Transverse colon (tissue), 4 donors: ENCODE measurements at regions not wholly inside any gene's neighbourhood (a gene's known extent, or its start where the extent isn't known, plus 50 kb on each side); places are given as distances from the start of the nearest gene placed in this dataset.

ENCODE experiments used
- POLR2AphosphoS5 ChIP-seq, 3 donors: sonication (generic); formaldehyde crosslinking; IDR thresholded peaks; one replicate each; pipeline ENCODE4 v1.6.1; 2016; ENCODE audit warnings: antibody characterized with exemption in 3 of 3
- TF ChIP-seq, protein P1 (sequence below), 5 experiments: fragments of 200-600 bp in 3 of 5; fragments of 450-650 bp in 2 of 5; sonication (generic) in 3 of 5; IDR thresholded peaks; 1 replicate in 2 of 5; 2 replicates in 3 of 5; pipeline ENCODE4 v1.5.1; 2016 to 2017; ENCODE audit warnings: antibody characterized with exemption in 5 of 5, inconsistent platforms in 3 of 5, mild to moderate bottlenecking in 2 of 5, moderate library complexity in 1 of 5

DNA sequence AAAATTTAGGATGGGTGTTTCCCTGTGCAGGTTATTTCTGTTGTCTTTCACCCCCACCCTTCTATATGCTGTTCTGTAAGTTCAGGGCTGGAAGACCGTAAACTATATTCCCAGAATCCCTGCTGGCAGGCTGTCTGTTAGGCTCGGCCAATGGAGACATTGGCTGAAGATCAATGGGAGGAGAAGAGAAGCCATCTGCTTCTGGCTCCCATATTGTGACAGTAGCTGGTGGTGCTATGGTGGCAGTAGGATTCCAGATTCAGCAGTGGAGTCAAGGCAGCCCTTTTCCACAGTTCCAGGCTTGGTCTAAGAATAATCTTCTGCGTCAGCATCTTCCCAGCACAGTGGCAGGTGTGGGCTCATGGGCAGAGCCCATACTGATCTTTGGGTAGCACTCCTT, 226.6 kb downstream of the ABHD5 start:
- TF ChIP-seq, protein P1, sequence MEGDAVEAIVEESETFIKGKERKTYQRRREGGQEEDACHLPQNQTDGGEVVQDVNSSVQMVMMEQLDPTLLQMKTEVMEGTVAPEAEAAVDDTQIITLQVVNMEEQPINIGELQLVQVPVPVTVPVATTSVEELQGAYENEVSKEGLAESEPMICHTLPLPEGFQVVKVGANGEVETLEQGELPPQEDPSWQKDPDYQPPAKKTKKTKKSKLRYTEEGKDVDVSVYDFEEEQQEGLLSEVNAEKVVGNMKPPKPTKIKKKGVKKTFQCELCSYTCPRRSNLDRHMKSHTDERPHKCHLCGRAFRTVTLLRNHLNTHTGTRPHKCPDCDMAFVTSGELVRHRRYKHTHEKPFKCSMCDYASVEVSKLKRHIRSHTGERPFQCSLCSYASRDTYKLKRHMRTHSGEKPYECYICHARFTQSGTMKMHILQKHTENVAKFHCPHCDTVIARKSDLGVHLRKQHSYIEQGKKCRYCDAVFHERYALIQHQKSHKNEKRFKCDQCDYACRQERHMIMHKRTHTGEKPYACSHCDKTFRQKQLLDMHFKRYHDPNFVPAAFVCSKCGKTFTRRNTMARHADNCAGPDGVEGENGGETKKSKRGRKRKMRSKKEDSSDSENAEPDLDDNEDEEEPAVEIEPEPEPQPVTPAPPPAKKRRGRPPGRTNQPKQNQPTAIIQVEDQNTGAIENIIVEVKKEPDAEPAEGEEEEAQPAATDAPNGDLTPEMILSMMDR (IDR thresholded peaks at IDR 0.05) = no peak
- TF ChIP-seq POLR2AphosphoS5 (IDR thresholded peaks at IDR 0.05) = no peak
